HL-60 (cell line): ENCODE measurements at regions not wholly inside any gene's neighbourhood (a gene's known extent, or its start where the extent isn't known, plus 50 kb on each side); places are given as distances from the start of the nearest gene placed in this dataset.

Source experiments
- DNase-seq, 2 experiments: peaks; one replicate each; pipeline ENCODE4 v3.0.0-alpha.2; 2010 to 2020; ENCODE audit warnings: low read depth in 1 of 2, low spot score in 1 of 2
- H3K27ac ChIP-seq: fragments of 250-450 bp; sonication (Bioruptor Pico); replicated peaks from 2 replicates; pipeline ENCODE4 v1.5.1; 2020; ENCODE audit warnings: mild to moderate bottlenecking, moderate library complexity
- H3K27me3 ChIP-seq: fragments of 250-450 bp; sonication (Bioruptor Pico); 2 replicates; pipeline ENCODE4 v1.5.1; 2021; ENCODE audit warnings: mild to moderate bottlenecking, moderate library complexity; ENCODE audit not compliant: insufficient read depth, poor library complexity, severe bottlenecking
- H3K4me3 ChIP-seq: replicated peaks from 2 replicates; pipeline ENCODE4 v1.5.1; 2011; ENCODE audit warnings: mild to moderate bottlenecking, control low read depth, low read length; ENCODE audit not compliant: insufficient read depth
- CTCF ChIP-seq: IDR thresholded peaks from one replicate; pipeline ENCODE4 v1.5.1; 2011; ENCODE audit warnings: low read length, control low read depth, inconsistent platforms; ENCODE audit not compliant: insufficient read depth
- GABPA ChIP-seq: IDR thresholded peaks from 2 replicates; pipeline ENCODE4 v1.6.1; 2012; ENCODE audit warnings: low read depth
- POLR2AphosphoS5 ChIP-seq: IDR thresholded peaks from 2 replicates; pipeline ENCODE4 v1.6.1; 2012; ENCODE audit warnings: low read depth
- REST ChIP-seq: IDR thresholded peaks from 2 replicates; pipeline ENCODE4 v1.6.1; 2012; ENCODE audit warnings: low read depth; ENCODE audit not compliant: insufficient replicate concordance
- SPI1 ChIP-seq: IDR thresholded peaks from 2 replicates; pipeline ENCODE4 v1.6.1; 2012; ENCODE audit warnings: low read depth, mild to moderate bottlenecking, borderline replicate concordance

- no peak for DNase-seq
- TF ChIP-seq SPI1 (no peak), REST (no peak), POLR2AphosphoS5 (no peak), CTCF (no peak), GABPA (no peak)
- no peaks in the 10 kb centered on the region for H3K27me3 ChIP-seq
- no peak overlapping the region for H3K4me3 ChIP-seq
- H3K27ac ChIP-seq, result no peak overlapping the region
Measured at GRCh38 chr6:18742406-18742805, 355.3 kb downstream of the RNF144B start.

GRCh38 chr6:18746727-18747126 lies 359.6 kb downstream of the RNF144B start:
- no peak for TF ChIP-seq SPI1
- no peak for TF ChIP-seq GABPA
- no peak for TF ChIP-seq POLR2AphosphoS5
- TF ChIP-seq REST, result no peak
- TF ChIP-seq CTCF, result no peak
- Histone ChIP-seq H3K27me3 (no peaks in the 10 kb centered on the region), H3K27ac (no peak overlapping the region), H3K4me3 (no peak overlapping the region)
- no peak for DNase-seq

- TF ChIP-seq GABPA (no peak), CTCF (no peak), POLR2AphosphoS5 (no peak), SPI1 (no peak), REST (no peak)
- Histone ChIP-seq H3K27me3 (no peaks in the 10 kb centered on the region), H3K4me3 (no peak overlapping the region), H3K27ac (no peak overlapping the region)
- no peak for DNase-seq
Measured at GRCh38 chr6:18748314-18748713, 361.2 kb downstream of the RNF144B start.
